H1 (cell line): ENCODE measurements at regions not wholly inside any gene's neighbourhood (a gene's known extent, or its start where the extent isn't known, plus 50 kb on each side); places are given as distances from the start of the nearest gene placed in this dataset.

Source experiments
- RFX5 ChIP-seq: IDR thresholded peaks from 2 replicates; pipeline ENCODE4 v1.6.1; 2011; ENCODE audit warnings: low read depth, low read length, improper control_type of control experiment, borderline replicate concordance
- YY1 ChIP-seq: IDR thresholded peaks from 2 replicates; pipeline ENCODE4 v1.6.1; 2011; ENCODE audit warnings: low read depth, mild to moderate bottlenecking, low read length

GRCh38 chr11:26844963-26845362, 123.1 kb upstream of the SLC5A12 start (continued):
- TF ChIP-seq RFX5 (no peak), YY1 (no peak)
